Neuronal stem cell (in vitro differentiated cells): ENCODE measurements at regions not wholly inside any gene's neighbourhood (a gene's known extent, or its start where the extent isn't known, plus 50 kb on each side); places are given as distances from the start of the nearest gene placed in this dataset.
A peak's percentile ranks its signal among the peaks of the same experiment; 100 is the strongest.
"Not testable (repeated sequence)": the region's sequence is repeated elsewhere in the genome, so short reads cannot be mapped to it uniquely, and the experiment has no call there.

Source experiments
- DNase-seq: peaks from one replicate; pipeline ENCODE4 v3.0.0-alpha.2; 2013; ENCODE audit warnings: low spot score
- H2AFZ ChIP-seq: one replicate; pipeline ENCODE4 v1.6.1; 2013; ENCODE audit warnings: mild to moderate bottlenecking, low read length, inconsistent platforms
- H2AK5ac ChIP-seq: 2 replicates; pipeline ENCODE4 v1.6.1; 2013; ENCODE audit warnings: low read depth, mild to moderate bottlenecking, inconsistent platforms, low read length, moderate library complexity, mixed read lengths
- H2BK120ac ChIP-seq: 2 replicates; pipeline ENCODE4 v1.6.1; 2013; ENCODE audit warnings: low read depth, mild to moderate bottlenecking, inconsistent platforms, low read length, moderate library complexity, mixed read lengths
- H2BK12ac ChIP-seq: one replicate; pipeline ENCODE4 v1.6.1; 2013; ENCODE audit warnings: low read length, inconsistent platforms
- H2BK15ac ChIP-seq: 2 replicates; pipeline ENCODE4 v1.6.1; 2013; ENCODE audit warnings: mild to moderate bottlenecking, low read length, inconsistent platforms, mixed read lengths
- H2BK5ac ChIP-seq: one replicate; pipeline ENCODE4 v1.6.1; 2013; ENCODE audit warnings: inconsistent platforms, mild to moderate bottlenecking, low read length, moderate library complexity
- H3K14ac ChIP-seq: one replicate; pipeline ENCODE4 v1.6.1; 2013; ENCODE audit warnings: low read length, inconsistent platforms
- H3K18ac ChIP-seq: 2 replicates; pipeline ENCODE4 v1.6.1; 2013; ENCODE audit warnings: low read length, inconsistent platforms
- H3K23ac ChIP-seq: 2 replicates; pipeline ENCODE4 v1.6.1; 2013; ENCODE audit warnings: low read depth, mild to moderate bottlenecking, mixed read lengths, low read length, inconsistent platforms; ENCODE audit not compliant: poor library complexity
- H3K27ac ChIP-seq: replicated peaks from 3 replicates; pipeline ENCODE4 v1.5.1; 2013; ENCODE audit warnings: low read length, inconsistent platforms
- H3K27me3 ChIP-seq, 3 experiments: 2 replicates each; pipeline ENCODE4 v1.6.1; 2013; ENCODE audit warnings: low read length in 3 of 3, mild to moderate bottlenecking in 2 of 3, inconsistent platforms in 1 of 3, low read depth in 1 of 3, mixed read lengths in 1 of 3, moderate library complexity in 1 of 3; ENCODE audit not compliant: control insufficient read depth in 3 of 3, insufficient read depth in 3 of 3
- H3K36me3 ChIP-seq, 2 donors: replicated peaks in 1 of 2; 2 replicates each; pipeline ENCODE4 v1.6.1; 2013; ENCODE audit warnings: low read length in 2 of 2; ENCODE audit not compliant: control insufficient read depth in 2 of 2, insufficient read depth in 2 of 2
- H3K4ac ChIP-seq: 2 replicates; pipeline ENCODE4 v1.6.1; 2013; ENCODE audit warnings: inconsistent platforms, mild to moderate bottlenecking, low read length, moderate library complexity
- H3K4me1 ChIP-seq, 2 donors: 1 replicate in 1 of 2; 2 replicates in 1 of 2; pipeline ENCODE4 v1.6.1; 2013; ENCODE audit warnings: low read length in 2 of 2, low read depth in 1 of 2; ENCODE audit not compliant: control insufficient read depth in 2 of 2, insufficient read depth in 1 of 2
- H3K4me2 ChIP-seq: one replicate; pipeline ENCODE4 v1.6.1; 2013; ENCODE audit warnings: mild to moderate bottlenecking, low read length, inconsistent platforms; ENCODE audit not compliant: insufficient read depth, poor library complexity, severe bottlenecking
- H3K4me3 ChIP-seq, 2 donors: 2 replicates each; pipeline ENCODE4 v1.5.1; 2013; ENCODE audit warnings: low read length in 2 of 2, mild to moderate bottlenecking in 2 of 2, inconsistent platforms in 1 of 2, moderate library complexity in 1 of 2
- H3K79me1 ChIP-seq: one replicate; pipeline ENCODE4 v1.6.1; 2013; ENCODE audit warnings: low read depth, mild to moderate bottlenecking, inconsistent platforms, low read length, moderate library complexity
- H3K9ac ChIP-seq: one replicate; pipeline ENCODE4 v1.6.1; 2013; ENCODE audit warnings: mild to moderate bottlenecking, low read depth, low read length, inconsistent platforms; ENCODE audit not compliant: poor library complexity
- H3K9me3 ChIP-seq, 2 donors: replicated peaks in 1 of 2; 2 replicates each; pipeline versions ENCODE3 to v1.6.1; 2013; ENCODE audit warnings: low read length in 2 of 2, mild to moderate bottlenecking in 2 of 2, inconsistent platforms in 1 of 2, low read depth in 1 of 2, mixed read lengths in 1 of 2, moderate library complexity in 1 of 2; ENCODE audit not compliant: control insufficient read depth in 2 of 2, insufficient read depth in 1 of 2
- H4K8ac ChIP-seq: one replicate; pipeline ENCODE4 v1.6.1; 2013; ENCODE audit warnings: low read depth, mild to moderate bottlenecking, inconsistent platforms, low read length, moderate library complexity
- H4K91ac ChIP-seq: one replicate; pipeline ENCODE4 v1.6.1; 2013; ENCODE audit warnings: low read length, low read depth, mild to moderate bottlenecking, inconsistent platforms; ENCODE audit not compliant: poor library complexity
- WGBS, 2 donors: extraction: QIAGEN DNeasy Blood & Tissue Kit; methylation state at CpG; one replicate each; pipeline ENCODE4 v1.1.7; 2013; ENCODE audit warnings: missing lambda C conversion rate in 2 of 2, mixed read lengths in 1 of 2; ENCODE audit not compliant: insufficient read length in 2 of 2, insufficient replicate concordance in 1 of 2; ENCODE audit errors: extremely low coverage in 2 of 2; 5-methylcytosine and 5-hydroxymethylcytosine counted together

- H3K4ac ChIP-seq, result no peak overlapping the region
- H2BK12ac ChIP-seq, result no peak overlapping the region
- no peak overlapping the region for H3K14ac ChIP-seq
- peaks cover 4 to 11% of the 10 kb centered on the region in 2 donors for H3K9me3 ChIP-seq
- no peak overlapping the region for H2BK5ac ChIP-seq
- H3K36me3 ChIP-seq, result no peaks in the 10 kb centered on the region
- no peaks in the 10 kb centered on the region for H3K4me1 ChIP-seq
- no peak overlapping the region for H3K23ac ChIP-seq
- no peak overlapping the region for H3K18ac ChIP-seq
- no CpG with 5 or more reads among the region's 4 CpGs for WGBS, 2 donors
- no peak overlapping the region for H3K4me3 ChIP-seq
- H4K91ac ChIP-seq, result no peak overlapping the region
- H3K4me2 ChIP-seq, result no peak overlapping the region
- no peaks in the 10 kb centered on the region for H3K79me1 ChIP-seq
- H4K8ac ChIP-seq, result no peak overlapping the region
- no peak overlapping the region for H2BK120ac ChIP-seq
- H2AK5ac ChIP-seq, result no peak overlapping the region
- H3K9ac ChIP-seq, result no peak overlapping the region
- DNase-seq, result no peak
- no peaks in the 10 kb centered on the region for H3K27me3 ChIP-seq
- H2AFZ ChIP-seq, result no peak overlapping the region
- no peak overlapping the region for H2BK15ac ChIP-seq
- no peak overlapping the region for H3K27ac ChIP-seq
Measured at GRCh38 chr4:28014469-28014868, 1153.8 kb downstream of the STIM2 start.

GRCh38 chr4:28015996-28016395 is 1155.4 kb downstream of the STIM2 start:
- Histone ChIP-seq H3K14ac (no peak overlapping the region), H3K79me1 (no peaks in the 10 kb centered on the region), H2BK5ac (no peak overlapping the region), H3K18ac (no peak overlapping the region), H2AFZ (no peak overlapping the region), H3K4me3 (no peak overlapping the region), H3K4me1 (no peaks in the 10 kb centered on the region), H3K27ac (no peak overlapping the region), H3K9me3 (peaks cover 4 to 11% of the 10 kb centered on the region in 2 donors), H3K9ac (no peak overlapping the region), H2BK12ac (no peak overlapping the region), H2BK15ac (no peak overlapping the region), H2AK5ac (no peak overlapping the region), H4K91ac (no peak overlapping the region), H4K8ac (no peak overlapping the region), H3K23ac (no peak overlapping the region), H3K4me2 (no peak overlapping the region), H3K4ac (no peak overlapping the region), H3K27me3 (no peaks in the 10 kb centered on the region), H2BK120ac (no peak overlapping the region), H3K36me3 (no peaks in the 10 kb centered on the region)
- DNase-seq, result no peak
- WGBS, 2 donors, result no CpG with 5 or more reads among the region's 2 CpGs

GRCh38 chr4:28038253-28038652 is 1177.6 kb downstream of the STIM2 start:
- H3K18ac ChIP-seq, H2BK12ac ChIP-seq, H3K4ac ChIP-seq, H2BK120ac ChIP-seq, DNase-seq, H3K9me3 ChIP-seq, H3K79me1 ChIP-seq, H3K4me1 ChIP-seq, H2BK15ac ChIP-seq, H2BK5ac ChIP-seq, H3K23ac ChIP-seq, H3K27ac ChIP-seq, H4K8ac ChIP-seq, H4K91ac ChIP-seq, H2AK5ac ChIP-seq, H3K27me3 ChIP-seq, H3K9ac ChIP-seq, H3K4me2 ChIP-seq, H3K4me3 ChIP-seq, H3K14ac ChIP-seq, H2AFZ ChIP-seq, H3K36me3 ChIP-seq: not testable (repeated sequence)
- WGBS, 2 donors, result no CpG with 5 or more reads among the region's 6 CpGs

- Histone ChIP-seq H2AK5ac (no peak overlapping the region), H4K8ac (no peak overlapping the region), H3K9ac (no peak overlapping the region), H3K27me3 (no peaks in the 10 kb centered on the region), H3K4me2 (no peak overlapping the region), H3K36me3 (no peaks in the 10 kb centered on the region), H3K9me3 (no peaks in the 10 kb centered on the region), H2BK5ac (no peak overlapping the region), H3K4me3 (no peak overlapping the region), H3K23ac (no peak overlapping the region), H2BK15ac (no peak overlapping the region), H3K4me1 (no peaks in the 10 kb centered on the region), H3K18ac (no peak overlapping the region), H4K91ac (no peak overlapping the region), H3K27ac (no peak overlapping the region), H3K14ac (no peak overlapping the region), H2BK120ac (no peak overlapping the region), H2AFZ (peak overlapping the region; percentile 7), H3K79me1 (no peaks in the 10 kb centered on the region), H2BK12ac (no peak overlapping the region), H3K4ac (no peak overlapping the region)
- no CpG with 5 or more reads among the region's 3 CpGs for WGBS, 2 donors
- no peak for DNase-seq
Measured at GRCh38 chr4:28062562-28062961, 1201.9 kb downstream of the STIM2 start.
